H1 (cell line): ENCODE measurements at regions not wholly inside any gene's neighbourhood (a gene's known extent, or its start where the extent isn't known, plus 50 kb on each side); places are given as distances from the start of the nearest gene placed in this dataset.

ENCODE experiments used
- EP300 ChIP-seq, 2 experiments: IDR thresholded peaks; 1 replicate in 1 of 2; 2 replicates in 1 of 2; pipeline ENCODE4 v1.6.1; 2011 to 2012; ENCODE audit warnings: low read depth in 2 of 2, low read length in 2 of 2, mild to moderate bottlenecking in 2 of 2, borderline replicate concordance in 1 of 2, inconsistent platforms in 1 of 2, moderate library complexity in 1 of 2
- GTF2F1 ChIP-seq: IDR thresholded peaks from 2 replicates; pipeline ENCODE4 v1.6.1; 2012; ENCODE audit warnings: low read depth, low read length, improper control_type of control experiment, borderline replicate concordance
- JUND ChIP-seq: IDR thresholded peaks from 2 replicates; pipeline ENCODE4 v1.6.1; 2011; ENCODE audit warnings: mild to moderate bottlenecking, improper control_type of control experiment, low read length
- POLR2AphosphoS5 ChIP-seq: IDR thresholded peaks from 2 replicates; pipeline ENCODE4 v1.6.1; 2011; ENCODE audit warnings: low read depth, low read length
- TCF12 ChIP-seq: IDR thresholded peaks from 2 replicates; pipeline ENCODE4 v1.6.1; 2011; ENCODE audit warnings: low read depth, mild to moderate bottlenecking, low read length
- YY1 ChIP-seq: IDR thresholded peaks from 2 replicates; pipeline ENCODE4 v1.6.1; 2011; ENCODE audit warnings: low read depth, mild to moderate bottlenecking, low read length
- TF ChIP-seq, protein P1 (sequence below): fragments of 300-600 bp; sonication (generic); IDR thresholded peaks from 2 replicates; pipeline ENCODE4 v1.7.1; 2012; ENCODE audit warnings: low read length, moderate library complexity, mild to moderate bottlenecking, inconsistent platforms; ENCODE audit not compliant: insufficient replicate concordance
- TF ChIP-seq, protein P2 (sequence below): IDR thresholded peaks from 2 replicates; pipeline ENCODE4 v1.6.1; 2012; ENCODE audit warnings: low read length, inconsistent platforms

DNA sequence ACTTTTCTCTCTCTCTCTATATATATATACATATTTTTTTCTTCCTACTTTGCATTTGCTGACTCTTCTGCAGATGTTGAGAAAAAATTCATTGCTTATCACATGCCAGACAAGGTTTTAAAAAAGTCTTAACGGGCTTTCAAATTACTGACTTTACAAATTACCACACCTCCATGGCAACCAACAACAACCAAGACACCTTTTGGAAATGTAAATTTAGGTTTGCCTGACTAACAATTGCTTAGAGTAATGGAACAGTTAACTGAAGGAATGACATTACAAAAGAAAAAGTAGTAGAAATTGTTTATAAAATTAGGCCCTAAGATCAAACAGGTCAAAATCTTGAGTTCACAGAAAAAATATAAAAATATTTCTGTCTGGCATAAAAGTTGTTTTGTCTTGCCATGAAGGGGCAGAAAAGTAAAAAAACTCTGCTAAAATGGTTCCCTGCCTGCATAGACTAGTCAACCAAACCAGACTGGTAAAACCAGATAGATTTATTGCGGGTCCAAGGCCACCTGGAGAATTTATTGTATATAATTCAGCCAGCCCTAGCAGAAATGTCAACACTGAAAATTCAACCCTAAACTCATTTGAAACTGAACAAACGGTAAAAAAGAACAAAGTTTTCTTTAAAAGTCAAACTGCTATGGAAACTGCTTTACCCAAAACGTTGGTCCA is 92.8 kb upstream of the FRMD1 start (continued):
- TF ChIP-seq, protein P1, sequence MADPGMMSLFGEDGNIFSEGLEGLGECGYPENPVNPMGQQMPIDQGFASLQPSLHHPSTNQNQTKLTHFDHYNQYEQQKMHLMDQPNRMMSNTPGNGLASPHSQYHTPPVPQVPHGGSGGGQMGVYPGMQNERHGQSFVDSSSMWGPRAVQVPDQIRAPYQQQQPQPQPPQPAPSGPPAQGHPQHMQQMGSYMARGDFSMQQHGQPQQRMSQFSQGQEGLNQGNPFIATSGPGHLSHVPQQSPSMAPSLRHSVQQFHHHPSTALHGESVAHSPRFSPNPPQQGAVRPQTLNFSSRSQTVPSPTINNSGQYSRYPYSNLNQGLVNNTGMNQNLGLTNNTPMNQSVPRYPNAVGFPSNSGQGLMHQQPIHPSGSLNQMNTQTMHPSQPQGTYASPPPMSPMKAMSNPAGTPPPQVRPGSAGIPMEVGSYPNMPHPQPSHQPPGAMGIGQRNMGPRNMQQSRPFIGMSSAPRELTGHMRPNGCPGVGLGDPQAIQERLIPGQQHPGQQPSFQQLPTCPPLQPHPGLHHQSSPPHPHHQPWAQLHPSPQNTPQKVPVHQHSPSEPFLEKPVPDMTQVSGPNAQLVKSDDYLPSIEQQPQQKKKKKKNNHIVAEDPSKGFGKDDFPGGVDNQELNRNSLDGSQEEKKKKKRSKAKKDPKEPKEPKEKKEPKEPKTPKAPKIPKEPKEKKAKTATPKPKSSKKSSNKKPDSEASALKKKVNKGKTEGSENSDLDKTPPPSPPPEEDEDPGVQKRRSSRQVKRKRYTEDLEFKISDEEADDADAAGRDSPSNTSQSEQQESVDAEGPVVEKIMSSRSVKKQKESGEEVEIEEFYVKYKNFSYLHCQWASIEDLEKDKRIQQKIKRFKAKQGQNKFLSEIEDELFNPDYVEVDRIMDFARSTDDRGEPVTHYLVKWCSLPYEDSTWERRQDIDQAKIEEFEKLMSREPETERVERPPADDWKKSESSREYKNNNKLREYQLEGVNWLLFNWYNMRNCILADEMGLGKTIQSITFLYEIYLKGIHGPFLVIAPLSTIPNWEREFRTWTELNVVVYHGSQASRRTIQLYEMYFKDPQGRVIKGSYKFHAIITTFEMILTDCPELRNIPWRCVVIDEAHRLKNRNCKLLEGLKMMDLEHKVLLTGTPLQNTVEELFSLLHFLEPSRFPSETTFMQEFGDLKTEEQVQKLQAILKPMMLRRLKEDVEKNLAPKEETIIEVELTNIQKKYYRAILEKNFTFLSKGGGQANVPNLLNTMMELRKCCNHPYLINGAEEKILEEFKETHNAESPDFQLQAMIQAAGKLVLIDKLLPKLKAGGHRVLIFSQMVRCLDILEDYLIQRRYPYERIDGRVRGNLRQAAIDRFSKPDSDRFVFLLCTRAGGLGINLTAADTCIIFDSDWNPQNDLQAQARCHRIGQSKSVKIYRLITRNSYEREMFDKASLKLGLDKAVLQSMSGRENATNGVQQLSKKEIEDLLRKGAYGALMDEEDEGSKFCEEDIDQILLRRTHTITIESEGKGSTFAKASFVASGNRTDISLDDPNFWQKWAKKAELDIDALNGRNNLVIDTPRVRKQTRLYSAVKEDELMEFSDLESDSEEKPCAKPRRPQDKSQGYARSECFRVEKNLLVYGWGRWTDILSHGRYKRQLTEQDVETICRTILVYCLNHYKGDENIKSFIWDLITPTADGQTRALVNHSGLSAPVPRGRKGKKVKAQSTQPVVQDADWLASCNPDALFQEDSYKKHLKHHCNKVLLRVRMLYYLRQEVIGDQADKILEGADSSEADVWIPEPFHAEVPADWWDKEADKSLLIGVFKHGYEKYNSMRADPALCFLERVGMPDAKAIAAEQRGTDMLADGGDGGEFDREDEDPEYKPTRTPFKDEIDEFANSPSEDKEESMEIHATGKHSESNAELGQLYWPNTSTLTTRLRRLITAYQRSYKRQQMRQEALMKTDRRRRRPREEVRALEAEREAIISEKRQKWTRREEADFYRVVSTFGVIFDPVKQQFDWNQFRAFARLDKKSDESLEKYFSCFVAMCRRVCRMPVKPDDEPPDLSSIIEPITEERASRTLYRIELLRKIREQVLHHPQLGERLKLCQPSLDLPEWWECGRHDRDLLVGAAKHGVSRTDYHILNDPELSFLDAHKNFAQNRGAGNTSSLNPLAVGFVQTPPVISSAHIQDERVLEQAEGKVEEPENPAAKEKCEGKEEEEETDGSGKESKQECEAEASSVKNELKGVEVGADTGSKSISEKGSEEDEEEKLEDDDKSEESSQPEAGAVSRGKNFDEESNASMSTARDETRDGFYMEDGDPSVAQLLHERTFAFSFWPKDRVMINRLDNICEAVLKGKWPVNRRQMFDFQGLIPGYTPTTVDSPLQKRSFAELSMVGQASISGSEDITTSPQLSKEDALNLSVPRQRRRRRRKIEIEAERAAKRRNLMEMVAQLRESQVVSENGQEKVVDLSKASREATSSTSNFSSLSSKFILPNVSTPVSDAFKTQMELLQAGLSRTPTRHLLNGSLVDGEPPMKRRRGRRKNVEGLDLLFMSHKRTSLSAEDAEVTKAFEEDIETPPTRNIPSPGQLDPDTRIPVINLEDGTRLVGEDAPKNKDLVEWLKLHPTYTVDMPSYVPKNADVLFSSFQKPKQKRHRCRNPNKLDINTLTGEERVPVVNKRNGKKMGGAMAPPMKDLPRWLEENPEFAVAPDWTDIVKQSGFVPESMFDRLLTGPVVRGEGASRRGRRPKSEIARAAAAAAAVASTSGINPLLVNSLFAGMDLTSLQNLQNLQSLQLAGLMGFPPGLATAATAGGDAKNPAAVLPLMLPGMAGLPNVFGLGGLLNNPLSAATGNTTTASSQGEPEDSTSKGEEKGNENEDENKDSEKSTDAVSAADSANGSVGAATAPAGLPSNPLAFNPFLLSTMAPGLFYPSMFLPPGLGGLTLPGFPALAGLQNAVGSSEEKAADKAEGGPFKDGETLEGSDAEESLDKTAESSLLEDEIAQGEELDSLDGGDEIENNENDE: peak; percentile 91
- TF ChIP-seq POLR2AphosphoS5 (no peak), EP300 (IDR thresholded peaks at IDR 0.05; ENCODE audit: borderline replicate concordance in 1 of 2, low read depth in 2 of 2, low read length in 2 of 2) (peak in 1 of 2 experiments; percentile 79; a peak in 2 of 3 replicates), TCF12 (no peak), GTF2F1 (no peak), YY1 (0 out of 2 replicates have a peak, but pooled peaks have one; percentile 20), JUND (no peak)
- TF ChIP-seq, protein P2, sequence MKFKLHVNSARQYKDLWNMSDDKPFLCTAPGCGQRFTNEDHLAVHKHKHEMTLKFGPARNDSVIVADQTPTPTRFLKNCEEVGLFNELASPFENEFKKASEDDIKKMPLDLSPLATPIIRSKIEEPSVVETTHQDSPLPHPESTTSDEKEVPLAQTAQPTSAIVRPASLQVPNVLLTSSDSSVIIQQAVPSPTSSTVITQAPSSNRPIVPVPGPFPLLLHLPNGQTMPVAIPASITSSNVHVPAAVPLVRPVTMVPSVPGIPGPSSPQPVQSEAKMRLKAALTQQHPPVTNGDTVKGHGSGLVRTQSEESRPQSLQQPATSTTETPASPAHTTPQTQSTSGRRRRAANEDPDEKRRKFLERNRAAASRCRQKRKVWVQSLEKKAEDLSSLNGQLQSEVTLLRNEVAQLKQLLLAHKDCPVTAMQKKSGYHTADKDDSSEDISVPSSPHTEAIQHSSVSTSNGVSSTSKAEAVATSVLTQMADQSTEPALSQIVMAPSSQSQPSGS: 0 out of 2 replicates have a peak, but pooled peaks have one; percentile 44
